ENCODE measurements at regions not wholly inside any gene's neighbourhood (a gene's known extent, or its start where the extent isn't known, plus 50 kb on each side); places are given as distances from the start of the nearest gene placed in this dataset.

- intact Hi-C loops (cut with micrococcal nuclease; ENCODE audit: unreplicated experiment) = no loop called here
- no TSS peak for BruUV-seq (replicated peaks)
- Mint-ChIP-seq H3K9me3 (ENCODE audit: unreplicated experiment) (no peaks in the 10 kb centered on the region), H3K36me3 (ENCODE audit: insufficient read depth, unreplicated experiment) (no peaks in the 10 kb centered on the region), H3K27ac (ENCODE audit: unreplicated experiment) (no peak overlapping the region), H3K4me3 (ENCODE audit: unreplicated experiment) (no peak overlapping the region), H3K4me1 (ENCODE audit: low read depth, unreplicated experiment) (no peaks in the 10 kb centered on the region), H3K27me3 (ENCODE audit: insufficient read depth, unreplicated experiment) (no peaks in the 10 kb centered on the region)
- POLR2A ChIA-PET = no interaction called here
- CTCF ChIA-PET = no interaction called here
- DNase-seq = no peak
- Histone ChIP-seq H3K36me3 (ENCODE audit: control insufficient read depth, insufficient read depth, low read length) (no peaks in the 10 kb centered on the region), H3K4me1 (peaks cover 8% of the 10 kb centered on the region), H3K9me3 (no peaks in the 10 kb centered on the region), H3K27me3 (replicated peaks; ENCODE audit: control insufficient read depth, insufficient read depth, low read length) (no peaks in the 10 kb centered on the region), H3K4me3 (ENCODE audit: low read depth, low read length) (no peak overlapping the region)
- TF ChIP-seq, protein P1, sequence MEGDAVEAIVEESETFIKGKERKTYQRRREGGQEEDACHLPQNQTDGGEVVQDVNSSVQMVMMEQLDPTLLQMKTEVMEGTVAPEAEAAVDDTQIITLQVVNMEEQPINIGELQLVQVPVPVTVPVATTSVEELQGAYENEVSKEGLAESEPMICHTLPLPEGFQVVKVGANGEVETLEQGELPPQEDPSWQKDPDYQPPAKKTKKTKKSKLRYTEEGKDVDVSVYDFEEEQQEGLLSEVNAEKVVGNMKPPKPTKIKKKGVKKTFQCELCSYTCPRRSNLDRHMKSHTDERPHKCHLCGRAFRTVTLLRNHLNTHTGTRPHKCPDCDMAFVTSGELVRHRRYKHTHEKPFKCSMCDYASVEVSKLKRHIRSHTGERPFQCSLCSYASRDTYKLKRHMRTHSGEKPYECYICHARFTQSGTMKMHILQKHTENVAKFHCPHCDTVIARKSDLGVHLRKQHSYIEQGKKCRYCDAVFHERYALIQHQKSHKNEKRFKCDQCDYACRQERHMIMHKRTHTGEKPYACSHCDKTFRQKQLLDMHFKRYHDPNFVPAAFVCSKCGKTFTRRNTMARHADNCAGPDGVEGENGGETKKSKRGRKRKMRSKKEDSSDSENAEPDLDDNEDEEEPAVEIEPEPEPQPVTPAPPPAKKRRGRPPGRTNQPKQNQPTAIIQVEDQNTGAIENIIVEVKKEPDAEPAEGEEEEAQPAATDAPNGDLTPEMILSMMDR (IDR thresholded peaks at IDR 0.05; ENCODE audit: insufficient read depth in 1 of 2, low read depth in 1 of 2, low read length in 1 of 2, severe bottlenecking in 1 of 2, unreplicated experiment in 1 of 2) = no peak
These were observed 819.6 kb downstream of the TSN start for GRCh38 chr2:122575076-122575475.

GRCh38 chr2:122583159-122583917, 827.9 kb downstream of the TSN start:
- H3K27me3 Mint-ChIP-seq (ENCODE audit: insufficient read depth, unreplicated experiment) = no peaks in the 10 kb centered on the region
- BruUV-seq (replicated peaks) = no TSS peak
- no peaks in the 10 kb centered on the region for H3K4me1 Mint-ChIP-seq (ENCODE audit: low read depth, unreplicated experiment)
- no peak overlapping the region for H3K4me3 ChIP-seq (ENCODE audit: low read depth, low read length)
- H3K27ac Mint-ChIP-seq (ENCODE audit: unreplicated experiment) = no peak overlapping the region
- no peaks in the 10 kb centered on the region; the same call in 1 of the 2 replicates for H3K9me3 ChIP-seq
- no peak for DNase-seq
- no peak overlapping the region for H3K4me3 Mint-ChIP-seq (ENCODE audit: unreplicated experiment)
- no peaks in the 10 kb centered on the region for H3K36me3 Mint-ChIP-seq (ENCODE audit: insufficient read depth, unreplicated experiment)
- intact Hi-C loops (cut with micrococcal nuclease; ENCODE audit: unreplicated experiment) = no loop called here
- ChIA-PET POLR2A (no interaction called here), CTCF (no interaction called here)
- TF ChIP-seq, protein P1 (IDR thresholded peaks at IDR 0.05; ENCODE audit: insufficient read depth in 1 of 2, low read depth in 1 of 2, low read length in 1 of 2, severe bottlenecking in 1 of 2, unreplicated experiment in 1 of 2) = no peak
- peaks cover 15% of the 10 kb centered on the region for H3K9me3 Mint-ChIP-seq (ENCODE audit: unreplicated experiment)
- H3K36me3 ChIP-seq (ENCODE audit: control insufficient read depth, insufficient read depth, low read length) = no peaks in the 10 kb centered on the region
- H3K4me1 ChIP-seq = no peaks in the 10 kb centered on the region
- H3K27me3 ChIP-seq (replicated peaks; ENCODE audit: control insufficient read depth, insufficient read depth, low read length) = no peaks in the 10 kb centered on the region

DNA sequence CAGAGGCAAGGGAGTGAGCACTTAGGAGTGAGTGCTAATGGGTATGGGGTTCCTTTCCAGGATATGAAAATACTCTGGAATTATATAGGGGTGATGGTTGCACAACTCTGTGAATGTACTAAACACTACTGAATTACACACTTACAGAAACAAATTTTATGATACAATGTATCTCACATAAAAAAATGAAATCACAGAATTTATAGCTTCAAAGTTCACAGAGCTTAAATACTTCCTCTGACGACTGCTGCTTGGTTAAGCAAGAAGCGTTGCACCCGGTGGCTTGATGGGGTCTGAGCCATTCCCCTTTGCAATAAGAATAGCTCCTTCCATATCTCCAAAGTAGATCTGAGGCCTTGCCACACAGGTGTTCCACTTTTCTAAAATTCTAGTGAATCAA, 835.1 kb downstream of the TSN start:
- intact Hi-C loops (cut with micrococcal nuclease; ENCODE audit: unreplicated experiment) = no loop called here
- ChIA-PET CTCF (no interaction called here), POLR2A (no interaction called here)
- Mint-ChIP-seq H3K36me3 (ENCODE audit: insufficient read depth, unreplicated experiment) (no peaks in the 10 kb centered on the region), H3K4me1 (ENCODE audit: low read depth, unreplicated experiment) (no peaks in the 10 kb centered on the region), H3K27me3 (ENCODE audit: insufficient read depth, unreplicated experiment) (peaks cover 5% of the 10 kb centered on the region), H3K27ac (ENCODE audit: unreplicated experiment) (no peak overlapping the region), H3K9me3 (ENCODE audit: unreplicated experiment) (peaks cover 10% of the 10 kb centered on the region), H3K4me3 (ENCODE audit: unreplicated experiment) (no peak overlapping the region)
- Histone ChIP-seq H3K4me1 (no peaks in the 10 kb centered on the region), H3K9me3 (no peaks in the 10 kb centered on the region), H3K27me3 (replicated peaks; ENCODE audit: control insufficient read depth, insufficient read depth, low read length) (no peaks in the 10 kb centered on the region), H3K36me3 (ENCODE audit: control insufficient read depth, insufficient read depth, low read length) (no peaks in the 10 kb centered on the region), H3K4me3 (ENCODE audit: low read depth, low read length) (no peak overlapping the region)
- no peak for DNase-seq
- TF ChIP-seq, protein P1 (IDR thresholded peaks at IDR 0.05; ENCODE audit: insufficient read depth in 1 of 2, low read depth in 1 of 2, low read length in 1 of 2, severe bottlenecking in 1 of 2, unreplicated experiment in 1 of 2) = no peak
- BruUV-seq (replicated peaks) = no TSS peak
